ENCODE measurements at regions not wholly inside any gene's neighbourhood (a gene's known extent, or its start where the extent isn't known, plus 50 kb on each side); places are given as distances from the start of the nearest gene placed in this dataset.

- no peaks in the 10 kb centered on the region for H4K20me1 ChIP-seq (ENCODE audit: insufficient read depth, low read length)
- no peak overlapping the region for H2BK15ac ChIP-seq (ENCODE audit: low read depth, low read length)
- no TSS peak for BruUV-seq (replicated peaks)
- no peaks in the 10 kb centered on the region; the same call in 1 of the 2 replicates for H3K9me3 ChIP-seq (ENCODE audit: control insufficient read depth, insufficient read depth, low read length)
- H3K36me3 ChIP-seq (ENCODE audit: control insufficient read depth, insufficient read depth, low read length) = no peaks in the 10 kb centered on the region
- no peaks in the 10 kb centered on the region for H3K9me1 ChIP-seq (ENCODE audit: insufficient read depth, low read length)
- no peak overlapping the region for H2AFZ ChIP-seq (replicated peaks; ENCODE audit: low read length, poor library complexity)
- no peak overlapping the region for H3K4me3 ChIP-seq (ENCODE audit: insufficient read depth, low read depth, low read length)
- WGBS, 2 experiments (ENCODE audit: extremely low coverage in 2 of 2, insufficient read length in 1 of 2) = 50% methylated on average over 2 of the region's 5 CpGs; no CpG with 5 or more reads in 1 of the 2 experiments
- H3K27ac ChIP-seq (ENCODE audit: insufficient read depth, low read length) = no peak overlapping the region
- H3K4me1 ChIP-seq (ENCODE audit: control insufficient read depth, insufficient read depth, low read length) = no peaks in the 10 kb centered on the region
- H3K27me3 ChIP-seq (ENCODE audit: control insufficient read depth, insufficient read depth, low read length) = no peaks in the 10 kb centered on the region
- H2BK20ac ChIP-seq (ENCODE audit: low read depth, low read length) = no peak overlapping the region
- intact Hi-C loops (cut with micrococcal nuclease) (no loop called here), dilution Hi-C loops (cut with HindIII; ENCODE audit: low sequenced_read_pairs, unreplicated experiment) (no loop called here), in situ Hi-C loops (cut with MboI; ENCODE audit: low sequenced_read_pairs) (no loop called here)
- H2AK5ac ChIP-seq (ENCODE audit: low read depth, low read length) = no peak overlapping the region
- no peak overlapping the region for H4K5ac ChIP-seq (ENCODE audit: low read depth, low read length)
- no peaks in the 10 kb centered on the region for H3K79me1 ChIP-seq (ENCODE audit: low read depth in 1 of 2, low read length in 2 of 2)
- H4K91ac ChIP-seq (ENCODE audit: insufficient read depth, low read depth, low read length) = no peak overlapping the region
- no peak overlapping the region for H2BK120ac ChIP-seq (ENCODE audit: low read depth, low read length)
- ChIA-PET POLR2A (ENCODE audit: unreplicated experiment) (no interaction called here), CTCF (no interaction called here)
- H2BK5ac ChIP-seq (ENCODE audit: low read depth, low read length, poor library complexity, severe bottlenecking) = no peak overlapping the region
- no peak for ATAC-seq (ENCODE audit: low read depth)
- no peak overlapping the region for H4K8ac ChIP-seq (ENCODE audit: low read depth in 2 of 2, low read length in 2 of 2)
- H3K9ac ChIP-seq (ENCODE audit: low read depth, low read length) = no peak overlapping the region
- no peak overlapping the region for H3K4ac ChIP-seq (ENCODE audit: low read depth, low read length)
- TF ChIP-seq USF2 (IDR thresholded peaks at IDR 0.05; ENCODE audit: low read depth, low read length) (no peak), SMC3 (IDR thresholded peaks at IDR 0.05; ENCODE audit: low read depth, low read length) (no peak), RAD21 (IDR thresholded peaks at IDR 0.05; ENCODE audit: low read length) (no peak), CTCF (conservative IDR thresholded peaks at IDR 0.05; ENCODE audit: low read depth, low read length) (no peak), CHD1 (IDR thresholded peaks at IDR 0.05; ENCODE audit: low read depth, low read length) (no peak), MAZ (IDR thresholded peaks at IDR 0.05; ENCODE audit: borderline replicate concordance, low read depth, low read length) (no peak), CEBPB (IDR thresholded peaks at IDR 0.05; ENCODE audit: low read depth, low read length) (no peak), POLR2A (IDR thresholded peaks at IDR 0.05; ENCODE audit: low read depth, low read length) (no peak), NFE2L2 (IDR thresholded peaks at IDR 0.05; ENCODE audit: low read depth, low read length) (no peak)
- H3K14ac ChIP-seq (replicated peaks; ENCODE audit: low read depth, low read length) = no peak overlapping the region
- H3K18ac ChIP-seq (ENCODE audit: low read depth, low read length) = no peak overlapping the region
- no peak overlapping the region for H3K4me2 ChIP-seq (ENCODE audit: low read depth, low read length)
- no peak overlapping the region for H3K56ac ChIP-seq (ENCODE audit: extremely low read depth, insufficient read depth, low read length)
- no peak overlapping the region for H2AK9ac ChIP-seq (replicated peaks; ENCODE audit: low read depth, low read length, poor library complexity)
- H3K23ac ChIP-seq (ENCODE audit: low read depth, low read length) = no peak overlapping the region
- DNase-seq = no peak
Measured at GRCh38 chr17:33474789-33475188, 181.7 kb upstream of the ASIC2 start.

Measured in IMR-90 (cell line).